H1 (cell line): ENCODE measurements at regions not wholly inside any gene's neighbourhood (a gene's known extent, or its start where the extent isn't known, plus 50 kb on each side); places are given as distances from the start of the nearest gene placed in this dataset.
"Not testable (repeated sequence)": the region's sequence is repeated elsewhere in the genome, so short reads cannot be mapped to it uniquely, and the experiment has no call there.

Experiments
- CTCF ChIA-PET: fragments of 300-600 bp; sonication (Branson Sonifier 250); formaldehyde crosslinking; loops from one replicate; lab custom pipeline; 2021; ENCODE audit not compliant: partially characterized antibody; lab: Charles Lee
- POLR2A ChIA-PET: fragments of 300-600 bp; sonication (Branson Sonifier 250); formaldehyde crosslinking; loops from one replicate; lab custom pipeline; 2021; ENCODE audit warnings: inconsistent platforms; ENCODE audit not compliant: partially characterized antibody; lab: Charles Lee
- DNase-seq, 2 experiments: peaks; one replicate each; pipeline versions ENCODE4 v3.0.0 to v3.0.0-alpha.2; 2010 to 2022; ENCODE audit warnings: low spot score in 2 of 2, low read depth in 1 of 2, mixed read lengths in 1 of 2
- FAIRE-seq: peaks from 2 replicates; lab custom pipeline; 2011; peaks lifted over from hg19 to GRCh38; lab: Jason Lieb, UNC
- H2AFZ ChIP-seq: 2 replicates; pipeline ENCODE4 v1.8.1; 2012; ENCODE audit warnings: low read length, inconsistent platforms
- H2AK5ac ChIP-seq: 2 replicates; pipeline ENCODE4 v1.6.1; 2013; ENCODE audit warnings: low read depth, low read length
- H2BK120ac ChIP-seq: replicated peaks from 2 replicates; pipeline ENCODE3; 2013; ENCODE audit warnings: low read depth, low read length, inconsistent platforms
- H2BK12ac ChIP-seq: 2 replicates; pipeline ENCODE4 v1.6.1; 2013; ENCODE audit warnings: low read depth, low read length
- H2BK15ac ChIP-seq: 2 replicates; pipeline ENCODE4 v1.6.1; 2013; ENCODE audit warnings: low read length
- H2BK20ac ChIP-seq: 2 replicates; pipeline ENCODE4 v1.6.1; 2013; ENCODE audit warnings: low read length
- H2BK5ac ChIP-seq: 2 replicates; pipeline ENCODE4 v1.6.1; 2013; ENCODE audit warnings: low read depth, low read length
- H3K14ac ChIP-seq: 2 replicates; pipeline ENCODE4 v1.6.1; 2013; ENCODE audit warnings: inconsistent platforms; ENCODE audit not compliant: insufficient read length
- H3K18ac ChIP-seq: 2 replicates; pipeline ENCODE4 v1.6.1; 2013; ENCODE audit warnings: low read length; ENCODE audit errors: extremely low read depth
- H3K23ac ChIP-seq: 2 replicates; pipeline ENCODE4 v1.6.1; 2013; ENCODE audit warnings: inconsistent platforms; ENCODE audit not compliant: insufficient read length
- H3K23me2 ChIP-seq: 2 replicates; pipeline ENCODE4 v1.6.1; 2013; ENCODE audit warnings: low read depth, low read length
- H3K27ac ChIP-seq: 2 replicates; pipeline ENCODE4 v1.6.1; 2011; ENCODE audit warnings: low read depth, low read length, inconsistent platforms
- H3K27me3 ChIP-seq, 4 experiments: replicated peaks in 1 of 4; 1 replicate in 1 of 4; 2 replicates in 3 of 4; pipeline versions ENCODE4 v1.6.1 to v1.8.1; 2011 to 2013; ENCODE audit warnings: low read length in 3 of 4, mild to moderate bottlenecking in 3 of 4, inconsistent platforms in 2 of 4, mixed read lengths in 2 of 4, moderate library complexity in 1 of 4; ENCODE audit not compliant: control insufficient read depth in 3 of 4, insufficient read depth in 3 of 4; ENCODE audit errors: extremely low read depth in 1 of 4
- H3K36me3 ChIP-seq, 4 experiments: 2 replicates each; pipeline versions ENCODE4 v1.6.1 to v1.8.1; 2011 to 2013; ENCODE audit warnings: mild to moderate bottlenecking in 4 of 4, low read length in 3 of 4, moderate library complexity in 2 of 4, control low read depth in 1 of 4, inconsistent platforms in 1 of 4; ENCODE audit not compliant: insufficient read depth in 4 of 4, control insufficient read depth in 2 of 4
- H3K4ac ChIP-seq: replicated peaks from 2 replicates; pipeline ENCODE3; 2013; ENCODE audit warnings: low read length, low read depth, mixed read lengths, inconsistent platforms; ENCODE audit not compliant: insufficient read length
- H3K4me1 ChIP-seq, 4 experiments: replicated peaks in 1 of 4; 1 replicate in 1 of 4; 2 replicates in 3 of 4; pipeline versions ENCODE4 v1.6.1 to v1.8.1; 2011 to 2013; ENCODE audit warnings: low read length in 3 of 4, inconsistent platforms in 2 of 4, mixed read lengths in 1 of 4; ENCODE audit not compliant: insufficient read depth in 4 of 4, control insufficient read depth in 3 of 4
- H3K4me2 ChIP-seq, 2 experiments: 2 replicates each; pipeline versions ENCODE4 v1.6.1 to v1.8.1; 2011 to 2013; ENCODE audit warnings: low read depth in 2 of 2, low read length in 2 of 2, control low read depth in 1 of 2, inconsistent platforms in 1 of 2, mild to moderate bottlenecking in 1 of 2; ENCODE audit not compliant: insufficient read depth in 1 of 2
- H3K4me3 ChIP-seq, 4 experiments: fragments of 200-600, 300-600 bp in 1 of 4; sonication (generic), shearing (Covaris generic), sonication (Bioruptor Twin) in 1 of 4; 2 replicates each; pipeline versions ENCODE4 v1.5.1 to v1.8.1; 2011 to 2016; ENCODE audit warnings: low read length in 4 of 4, low read depth in 3 of 4, control low read depth in 2 of 4, inconsistent platforms in 2 of 4, mild to moderate bottlenecking in 2 of 4, mixed read lengths in 1 of 4, moderate library complexity in 1 of 4; ENCODE audit not compliant: insufficient read depth in 2 of 4; ENCODE audit errors: extremely low read depth in 1 of 4
- H3K56ac ChIP-seq: replicated peaks from 2 replicates; pipeline ENCODE3; 2013; ENCODE audit warnings: low read depth, mild to moderate bottlenecking, mixed read lengths, low read length, inconsistent platforms; ENCODE audit not compliant: insufficient read length
- H3K79me1 ChIP-seq: 2 replicates; pipeline ENCODE4 v1.6.1; 2013; ENCODE audit warnings: low read depth, low read length, control low read depth
- H3K79me2 ChIP-seq, 2 experiments: 2 replicates each; pipeline versions ENCODE4 v1.6.1 to v1.8.1; 2012 to 2013; ENCODE audit warnings: low read length in 2 of 2, mild to moderate bottlenecking in 2 of 2, inconsistent platforms in 1 of 2; ENCODE audit not compliant: insufficient read depth in 2 of 2, control insufficient read depth in 1 of 2
- H3K9ac ChIP-seq, 4 experiments: replicated peaks in 1 of 4; 1 replicate in 1 of 4; 2 replicates in 3 of 4; pipeline versions ENCODE4 v1.6.1 to v1.8.1; 2011 to 2013; ENCODE audit warnings: low read depth in 3 of 4, low read length in 3 of 4, control low read depth in 2 of 4, mild to moderate bottlenecking in 2 of 4, moderate library complexity in 2 of 4, inconsistent platforms in 1 of 4; ENCODE audit errors: extremely low read depth in 1 of 4
- H3K9me3 ChIP-seq, 2 experiments: 2 replicates each; pipeline versions ENCODE4 v1.6.1 to v1.8.1; 2012 to 2013; ENCODE audit warnings: mild to moderate bottlenecking in 2 of 2, moderate library complexity in 2 of 2, control low read depth in 1 of 2, inconsistent platforms in 1 of 2, low read depth in 1 of 2, low read length in 1 of 2, mixed read lengths in 1 of 2; ENCODE audit not compliant: insufficient read depth in 2 of 2
- H4K20me1 ChIP-seq, 2 experiments: replicated peaks in 1 of 2; 2 replicates each; pipeline versions ENCODE3 to v1.8.1; 2011 to 2013; ENCODE audit warnings: inconsistent platforms in 2 of 2, low read length in 2 of 2, mild to moderate bottlenecking in 1 of 2; ENCODE audit not compliant: insufficient read depth in 2 of 2, control insufficient read depth in 1 of 2
- H4K5ac ChIP-seq: 2 replicates; pipeline ENCODE4 v1.6.1; 2013; ENCODE audit warnings: low read length, low read depth, mixed read lengths, inconsistent platforms; ENCODE audit not compliant: insufficient read length
- H4K8ac ChIP-seq: 2 replicates; pipeline ENCODE4 v1.8.0; 2013; ENCODE audit warnings: mild to moderate bottlenecking, moderate library complexity, low read length, inconsistent platforms; ENCODE audit not compliant: insufficient read depth; ENCODE audit errors: extremely low read depth
- H4K91ac ChIP-seq: replicated peaks from 2 replicates; pipeline ENCODE3; 2013; ENCODE audit warnings: low read length, mixed read lengths, inconsistent platforms; ENCODE audit not compliant: insufficient read length
- WGBS, 2 experiments: shearing (Covaris generic) in 1 of 2; methylation state at CpG; one replicate each; pipeline versions ENCODE4 v1.1.6 to v1.1.7; 2013 to 2015; ENCODE audit warnings: low lambda C conversion rate in 2 of 2, mixed read lengths in 2 of 2, inconsistent platforms in 1 of 2, low coverage in 1 of 2, missing lambda C conversion rate in 1 of 2; ENCODE audit not compliant: insufficient replicate concordance in 2 of 2, insufficient coverage in 1 of 2, insufficient read length in 1 of 2; ENCODE audit errors: extremely low coverage in 1 of 2, missing lambda C conversion rate in 1 of 2; 5-methylcytosine and 5-hydroxymethylcytosine counted together

GRCh38 chr2:157023264-157023663 is 234.2 kb upstream of the GALNT5 start:
- H3K56ac ChIP-seq, H2AK5ac ChIP-seq, H2BK12ac ChIP-seq, H3K23ac ChIP-seq, H3K4me2 ChIP-seq, H3K9ac ChIP-seq, H4K20me1 ChIP-seq, H2BK120ac ChIP-seq, H2BK15ac ChIP-seq, H2BK5ac ChIP-seq, H3K27me3 ChIP-seq, H3K4me1 ChIP-seq, H2AFZ ChIP-seq, H3K9me3 ChIP-seq, H3K79me1 ChIP-seq, POLR2A ChIA-PET, FAIRE-seq, H3K18ac ChIP-seq, H3K36me3 ChIP-seq, H3K27ac ChIP-seq, H4K5ac ChIP-seq, H4K91ac ChIP-seq, H3K79me2 ChIP-seq, H4K8ac ChIP-seq, H3K14ac ChIP-seq, H2BK20ac ChIP-seq, DNase-seq, H3K4ac ChIP-seq, H3K23me2 ChIP-seq, H3K4me3 ChIP-seq: not testable (repeated sequence)
- whole genome bisulfite sequencing, 2 experiments, result 100% methylated on average over 1 of the region's 1 CpG; no CpG with 5 or more reads in 1 of the 2 experiments
- CTCF ChIA-PET, result interaction anchor here (0.7 kb wide), 1 partner anchor 270 kb away, joined by 3 read pairs; no protein-coding TSS in a partner anchor
